Kidney (tissue), 13 donors: ENCODE measurements at regions not wholly inside any gene's neighbourhood (a gene's known extent, or its start where the extent isn't known, plus 50 kb on each side); places are given as distances from the start of the nearest gene placed in this dataset.
A peak's percentile ranks its signal among the peaks of the same experiment; 100 is the strongest.

Source experiments
- DNase-seq, 5 donors: peaks; one replicate each; pipeline ENCODE4 v3.0.0-alpha.2; 2013 to 2020
- FAIRE-seq: peaks from 2 replicates; lab custom pipeline; 2012; peaks lifted over from hg19 to GRCh38; lab: Jason Lieb, UNC
- H3K27ac ChIP-seq, 2 donors: one replicate each; pipeline ENCODE4 v1.7.0; 2013; ENCODE audit warnings: low read depth in 2 of 2, low read length in 2 of 2, inconsistent platforms in 1 of 2
- H3K27me3 ChIP-seq: one replicate; pipeline ENCODE4 v1.7.1; 2013; ENCODE audit warnings: low read length, inconsistent platforms; ENCODE audit not compliant: control insufficient read depth, insufficient read depth
- H3K36me3 ChIP-seq, 3 donors: one replicate each; pipeline versions ENCODE4 v1.7.0 to v1.7.1; 2013; ENCODE audit warnings: low read length in 3 of 3, control low read depth in 1 of 3, inconsistent platforms in 1 of 3; ENCODE audit not compliant: insufficient read depth in 3 of 3, control insufficient read depth in 2 of 3
- H3K4me1 ChIP-seq, 3 donors: one replicate each; pipeline versions ENCODE4 v1.7.0 to v1.7.1; 2013; ENCODE audit warnings: low read length in 3 of 3, inconsistent platforms in 1 of 3, low read depth in 1 of 3; ENCODE audit not compliant: control insufficient read depth in 2 of 3, insufficient read depth in 2 of 3
- H3K4me3 ChIP-seq, 3 donors: one replicate each; pipeline versions ENCODE4 v1.7.0 to v1.8.1; 2013; ENCODE audit warnings: low read length in 3 of 3, control low read depth in 1 of 3, inconsistent platforms in 1 of 3
- H3K9ac ChIP-seq, 3 donors: one replicate each; pipeline versions ENCODE4 v1.7.0 to v1.7.1; 2013; ENCODE audit warnings: low read length in 3 of 3, control low read depth in 1 of 3, inconsistent platforms in 1 of 3
- H3K9me3 ChIP-seq, 3 donors: one replicate each; pipeline versions ENCODE4 v1.7.0 to v1.7.1; 2013; ENCODE audit warnings: low read length in 3 of 3, control low read depth in 1 of 3, inconsistent platforms in 1 of 3; ENCODE audit not compliant: control insufficient read depth in 2 of 3, insufficient read depth in 1 of 3
- intact Hi-C: fragments of 100-400 bp; cut with DNase I; formaldehyde crosslinking; loops from one replicate; pipeline ENCODE4 v1.11.1; 2022
- TF ChIP-seq, protein P1 (sequence below): IDR thresholded peaks from 3 replicates; pipeline ENCODE4 v1.5.1; 2012; ENCODE audit warnings: mild to moderate bottlenecking, moderate library complexity, borderline replicate concordance; ENCODE audit not compliant: insufficient read depth; ENCODE audit errors: extremely low read depth
- donor health status: control.
- donor health status: control.
- donor health status: control.
- donor health status: control.
- donor health status: control.
- donor health status: DM: yes; HTN: yes; CAD: no.
- donor health status: Normal renal cell carcinoma (clear cell type).

DNA sequence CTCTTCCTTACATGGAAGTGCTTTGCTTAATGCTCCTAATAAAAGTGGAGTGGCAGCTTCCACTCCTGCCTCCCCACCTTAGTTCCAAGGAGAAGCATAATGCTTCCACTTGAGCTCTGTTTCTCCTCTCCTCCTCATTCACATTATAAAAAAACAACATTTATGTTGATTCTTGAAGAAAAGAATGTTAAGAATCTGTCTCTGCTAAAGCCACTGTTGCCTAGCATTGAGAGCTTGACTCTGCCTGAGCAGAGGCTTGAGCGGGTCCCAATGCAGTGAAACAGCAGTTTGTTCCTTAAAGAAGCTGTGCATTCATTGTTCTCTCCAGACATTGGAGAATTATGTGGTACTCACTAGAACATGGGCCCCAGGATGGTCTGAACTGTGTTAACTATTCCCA, 101.5 kb upstream of the GHR start:
- DNase-seq: peak in 2 of 5 donors; percentile 19 to 68
- intact Hi-C loops: no loop called here
- TF ChIP-seq, protein P1, sequence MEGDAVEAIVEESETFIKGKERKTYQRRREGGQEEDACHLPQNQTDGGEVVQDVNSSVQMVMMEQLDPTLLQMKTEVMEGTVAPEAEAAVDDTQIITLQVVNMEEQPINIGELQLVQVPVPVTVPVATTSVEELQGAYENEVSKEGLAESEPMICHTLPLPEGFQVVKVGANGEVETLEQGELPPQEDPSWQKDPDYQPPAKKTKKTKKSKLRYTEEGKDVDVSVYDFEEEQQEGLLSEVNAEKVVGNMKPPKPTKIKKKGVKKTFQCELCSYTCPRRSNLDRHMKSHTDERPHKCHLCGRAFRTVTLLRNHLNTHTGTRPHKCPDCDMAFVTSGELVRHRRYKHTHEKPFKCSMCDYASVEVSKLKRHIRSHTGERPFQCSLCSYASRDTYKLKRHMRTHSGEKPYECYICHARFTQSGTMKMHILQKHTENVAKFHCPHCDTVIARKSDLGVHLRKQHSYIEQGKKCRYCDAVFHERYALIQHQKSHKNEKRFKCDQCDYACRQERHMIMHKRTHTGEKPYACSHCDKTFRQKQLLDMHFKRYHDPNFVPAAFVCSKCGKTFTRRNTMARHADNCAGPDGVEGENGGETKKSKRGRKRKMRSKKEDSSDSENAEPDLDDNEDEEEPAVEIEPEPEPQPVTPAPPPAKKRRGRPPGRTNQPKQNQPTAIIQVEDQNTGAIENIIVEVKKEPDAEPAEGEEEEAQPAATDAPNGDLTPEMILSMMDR: no peak

DNA sequence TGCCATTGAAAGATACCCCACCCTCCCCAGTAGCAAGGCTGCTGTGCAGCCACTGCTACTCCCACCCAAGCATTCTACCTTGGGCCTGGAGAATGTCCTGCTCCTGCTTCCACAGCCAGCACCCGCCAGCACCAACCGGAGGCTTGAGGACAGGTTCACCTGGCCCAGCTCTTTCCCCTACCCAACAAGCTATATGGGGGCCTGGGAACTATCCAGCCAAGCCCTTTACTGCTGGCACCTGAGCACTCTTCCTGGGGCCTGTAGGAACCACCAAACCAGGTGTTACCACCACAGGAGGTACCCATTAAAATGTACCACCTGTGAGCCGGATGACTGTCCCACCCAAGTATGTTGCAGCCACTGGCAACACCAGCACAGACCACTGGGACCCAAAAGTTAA, 86.1 kb upstream of the GHR start:
- Histone ChIP-seq H3K4me3 (no peak overlapping the region), H3K4me1 (no peaks in the 10 kb centered on the region), H3K27me3 (no peaks in the 10 kb centered on the region), H3K9me3 (peaks cover 0 to 3% (median 0%) of the 10 kb centered on the region in 3 donors), H3K36me3 (no peaks in the 10 kb centered on the region), H3K27ac (no peak overlapping the region), H3K9ac (no peak overlapping the region)
- FAIRE-seq (no peak), DNase-seq (no peak)
- intact Hi-C loops: no loop called here
- TF ChIP-seq, protein P1: no peak

More for the DNA sequence above, 101.5 kb upstream of the GHR start:
- H3K36me3 ChIP-seq: no peaks in the 10 kb centered on the region
- no peak overlapping the region for H3K9ac ChIP-seq
- no peaks in the 10 kb centered on the region for H3K27me3 ChIP-seq
- H3K9me3 ChIP-seq: peaks cover 0 to 7% (median 4%) of the 10 kb centered on the region in 3 donors
- H3K4me3 ChIP-seq: no peak overlapping the region
- no peak for FAIRE-seq
- H3K4me1 ChIP-seq: no peaks in the 10 kb centered on the region
- H3K27ac ChIP-seq: no peak overlapping the region

DNA sequence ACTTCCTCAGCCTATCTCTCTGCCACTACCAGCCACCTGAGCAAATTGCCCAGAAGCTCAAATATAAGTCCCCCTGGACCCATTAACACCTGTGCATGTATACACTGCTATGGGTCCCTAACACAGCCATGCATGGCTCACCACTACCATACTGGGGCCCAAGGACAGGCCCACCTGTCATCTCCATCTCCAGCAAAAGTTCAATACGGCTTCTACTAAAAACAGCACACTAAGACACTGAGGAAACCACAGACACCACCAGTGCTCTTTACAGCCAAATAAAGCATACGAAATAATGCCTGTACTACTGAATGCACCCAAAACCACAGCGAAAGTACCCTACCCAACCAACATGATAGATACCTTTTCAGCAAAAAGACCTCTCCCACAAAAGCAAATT, 85.6 kb upstream of the GHR start:
- Histone ChIP-seq H3K9ac (no peak overlapping the region), H3K9me3 (peaks cover 0 to 3% (median 0%) of the 10 kb centered on the region in 3 donors), H3K4me1 (no peaks in the 10 kb centered on the region), H3K36me3 (no peaks in the 10 kb centered on the region), H3K27ac (no peak overlapping the region), H3K4me3 (no peak overlapping the region), H3K27me3 (no peaks in the 10 kb centered on the region)
- TF ChIP-seq, protein P1: no peak
- intact Hi-C loops: no loop called here
- DNase-seq (no peak), FAIRE-seq (no peak)

DNA sequence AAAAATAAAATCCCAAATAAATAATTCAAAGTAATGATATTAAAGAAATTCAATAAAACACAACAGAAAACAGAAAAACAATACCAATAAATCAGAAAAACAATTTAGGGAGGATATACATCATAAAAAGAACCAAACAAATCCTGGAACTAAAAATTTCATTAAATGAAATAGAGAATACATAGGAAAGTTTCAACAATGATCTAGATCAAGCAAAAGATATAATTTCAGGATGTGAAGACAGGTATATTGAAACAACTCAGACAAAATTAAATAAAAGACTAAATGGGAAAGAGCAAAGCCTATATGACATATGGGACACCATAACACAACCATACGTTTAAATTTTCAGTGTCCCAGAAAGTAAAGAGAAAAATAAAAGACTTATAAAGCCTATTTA, 85.1 kb upstream of the GHR start:
- Histone ChIP-seq H3K36me3 (no peaks in the 10 kb centered on the region), H3K9me3 (peaks cover 0 to 3% (median 0%) of the 10 kb centered on the region in 3 donors), H3K4me3 (no peak overlapping the region), H3K4me1 (no peaks in the 10 kb centered on the region), H3K27me3 (no peaks in the 10 kb centered on the region), H3K27ac (no peak overlapping the region), H3K9ac (no peak overlapping the region)
- TF ChIP-seq, protein P1: no peak
- peak; percentile 89 for FAIRE-seq
- intact Hi-C loops: no loop called here
- DNase-seq: no peak
